Psoas muscle (tissue), 7 donors: ENCODE measurements at regions not wholly inside any gene's neighbourhood (a gene's known extent, or its start where the extent isn't known, plus 50 kb on each side); places are given as distances from the start of the nearest gene placed in this dataset.
A peak's percentile ranks its signal among the peaks of the same experiment; 100 is the strongest.

Experiments
- ATAC-seq, 4 donors: fragments of 200-7000 bp; cut with Tn5 transposase; one replicate each; pipeline ENCODE4 v1.9.1; 2020; ENCODE audit warnings: moderate library complexity in 3 of 4, mild to moderate bottlenecking in 2 of 4
- DNase-seq, 2 donors: peaks; one replicate each; pipeline ENCODE4 v3.0.0-alpha.2; 2020
- H3K27ac ChIP-seq: fragments of 200-600 bp; one replicate; pipeline ENCODE4 v1.8.0; 2022
- H3K27me3 ChIP-seq, 3 donors: fragments of 200-600 bp in 1 of 3; one replicate each; pipeline versions ENCODE4 v1.6.1 to v1.8.0; 2013 to 2022; ENCODE audit warnings: low read length in 2 of 3, mild to moderate bottlenecking in 2 of 3, moderate library complexity in 1 of 3; ENCODE audit not compliant: insufficient read depth in 3 of 3
- H3K36me3 ChIP-seq, 2 donors: fragments of 200-600 bp in 1 of 2; one replicate each; pipeline versions ENCODE4 v1.6.1 to v1.8.0; 2013 to 2022; ENCODE audit warnings: low read depth in 1 of 2, mild to moderate bottlenecking in 1 of 2, moderate library complexity in 1 of 2; ENCODE audit not compliant: insufficient read depth in 1 of 2
- H3K4me1 ChIP-seq: fragments of 200-600 bp; one replicate; pipeline ENCODE4 v1.8.0; 2022
- H3K4me3 ChIP-seq: fragments of 200-600 bp; one replicate; pipeline ENCODE4 v1.8.0; 2022; ENCODE audit warnings: mild to moderate bottlenecking
- H3K9me3 ChIP-seq: fragments of 200-600 bp; one replicate; pipeline ENCODE4 v1.8.0; 2022
- CTCF ChIP-seq: fragments of 200-600 bp; IDR thresholded peaks from one replicate; pipeline ENCODE4 v1.8.0; 2022; ENCODE audit warnings: antibody characterized with exemption
- WGBS, 3 donors: extraction: QIAGEN DNeasy Blood & Tissue Kit; methylation state at CpG; one replicate each; pipeline versions ENCODE4 v1.1.6 to v1.1.7; 2013; 5-methylcytosine and 5-hydroxymethylcytosine counted together
- intact Hi-C, 2 donors: fragments of 100-400 bp; cut with DNase I; formaldehyde crosslinking; loops; one replicate each; pipeline versions ENCODE4 v1.11.0 to v1.14.2; 2022
- donor health status: healthy with polysubstance abuse.
- donor health status: DM: no; HTN: no; CAD: no; lungs with moderate emphysema.
- donor health status: Bipolar disorder and iron deficiency.
- donor health status: healthy.
- donor health status: DM: yes; HTN: yes; CAD: no.
- donor health status: DM: no; HTN: no; CAD: no.
- donor health status: DM: yes; HTN: yes; CAD: no.

- Histone ChIP-seq H3K36me3 (no peaks in the 10 kb centered on the region), H3K9me3 (no peaks in the 10 kb centered on the region), H3K4me1 (no peaks in the 10 kb centered on the region), H3K4me3 (no peak overlapping the region), H3K27ac (no peak overlapping the region), H3K27me3 (no peaks in the 10 kb centered on the region)
- intact Hi-C loops, result no loop called here
- no peak for ATAC-seq
- WGBS, 3 donors, result 68 to 83% (median 78%) methylated on average over 5 of the region's 5 CpGs
- DNase-seq, result no peak
- no peak for TF ChIP-seq CTCF
These were observed 264.2 kb downstream of the THBS2 start for GRCh38 chr6:168989421-168989820.

GRCh38 chr6:168988801-168989200, 264.8 kb downstream of the THBS2 start:
- Histone ChIP-seq H3K27me3 (no peaks in the 10 kb centered on the region), H3K27ac (no peak overlapping the region), H3K36me3 (no peaks in the 10 kb centered on the region), H3K4me3 (no peak overlapping the region), H3K9me3 (no peaks in the 10 kb centered on the region), H3K4me1 (no peaks in the 10 kb centered on the region)
- DNase-seq (no peak), ATAC-seq (peak in 2 of 4 donors; percentile 25 to 41)
- no peak for TF ChIP-seq CTCF
- intact Hi-C loops, result no loop called here
- WGBS, 3 donors, result 55 to 66% (median 56%) methylated on average over 2 of the region's 2 CpGs

GRCh38 chr6:168988280-168988679, 265.4 kb downstream of the THBS2 start:
- DNase-seq (no peak), ATAC-seq (peak in 1 of 4 donors; percentile 26)
- Histone ChIP-seq H3K27me3 (no peaks in the 10 kb centered on the region), H3K36me3 (no peaks in the 10 kb centered on the region), H3K4me1 (no peaks in the 10 kb centered on the region), H3K27ac (no peak overlapping the region), H3K9me3 (no peaks in the 10 kb centered on the region), H3K4me3 (no peak overlapping the region)
- intact Hi-C loops, result no loop called here
- 28 to 56% (median 46%) methylated on average over 6 of the region's 6 CpGs for WGBS, 3 donors
- no peak for TF ChIP-seq CTCF

- no peaks in the 10 kb centered on the region for H3K36me3 ChIP-seq
- ATAC-seq, result no peak
- H3K9me3 ChIP-seq, result peaks cover 8% of the 10 kb centered on the region
- no peak overlapping the region for H3K4me3 ChIP-seq
- H3K4me1 ChIP-seq, result peaks cover 4% of the 10 kb centered on the region
- no peaks in the 10 kb centered on the region for H3K27me3 ChIP-seq
- no peak for TF ChIP-seq CTCF
- no peak overlapping the region for H3K27ac ChIP-seq
- WGBS, 3 donors, result 88 to 91% (median 90%) methylated on average over 4 of the region's 4 CpGs
- DNase-seq, result no peak
- intact Hi-C loops, result no loop called here
These were observed 267.9 kb downstream of the THBS2 start for GRCh38 chr6:168985705-168986104.

GRCh38 chr6:168983925-168984324, 269.7 kb downstream of the THBS2 start:
- 73 to 93% (median 86%) methylated on average over 4 of the region's 4 CpGs for WGBS, 3 donors
- TF ChIP-seq CTCF, result no peak
- ATAC-seq, result no peak

More at GRCh38 chr6:168983925-168984324, 269.7 kb downstream of the THBS2 start:
- Histone ChIP-seq H3K9me3 (peaks cover 23% of the 10 kb centered on the region), H3K27me3 (no peaks in the 10 kb centered on the region), H3K27ac (no peak overlapping the region), H3K4me3 (no peak overlapping the region), H3K4me1 (peaks cover 4% of the 10 kb centered on the region), H3K36me3 (no peaks in the 10 kb centered on the region)
- DNase-seq, result no peak
- intact Hi-C loops, result no loop called here
